Esophagus (tissue), 2 donors: ENCODE measurements at regions not wholly inside any gene's neighbourhood (a gene's known extent, or its start where the extent isn't known, plus 50 kb on each side); places are given as distances from the start of the nearest gene placed in this dataset.

Experiments
- H3K27ac ChIP-seq, 2 donors: one replicate each; pipeline ENCODE4 v1.5.1; 2013; ENCODE audit warnings: low read depth in 2 of 2, mild to moderate bottlenecking in 2 of 2, inconsistent platforms in 1 of 2, low read length in 1 of 2, moderate library complexity in 1 of 2
- H3K27me3 ChIP-seq, 2 donors: one replicate each; pipeline ENCODE4 v1.6.1; 2013; ENCODE audit warnings: low read length in 2 of 2, control low read depth in 1 of 2, mild to moderate bottlenecking in 1 of 2; ENCODE audit not compliant: insufficient read depth in 2 of 2, control insufficient read depth in 1 of 2
- H3K36me3 ChIP-seq, 2 donors: one replicate each; pipeline ENCODE4 v1.6.1; 2013; ENCODE audit warnings: low read length in 1 of 2; ENCODE audit not compliant: control insufficient read depth in 2 of 2, insufficient read depth in 2 of 2
- H3K4me1 ChIP-seq, 2 donors: one replicate each; pipeline ENCODE4 v1.6.1; 2013; ENCODE audit warnings: low read length in 1 of 2; ENCODE audit not compliant: control insufficient read depth in 2 of 2, insufficient read depth in 2 of 2
- H3K4me3 ChIP-seq, 2 donors: one replicate each; pipeline ENCODE4 v1.5.1; 2013; ENCODE audit warnings: low read length in 2 of 2, mild to moderate bottlenecking in 2 of 2, low read depth in 1 of 2, moderate library complexity in 1 of 2
- H3K9me3 ChIP-seq, 2 donors: one replicate each; pipeline ENCODE4 v1.6.1; 2013; ENCODE audit warnings: mild to moderate bottlenecking in 2 of 2, low read depth in 1 of 2, low read length in 1 of 2, moderate library complexity in 1 of 2; ENCODE audit not compliant: control insufficient read depth in 2 of 2, insufficient read depth in 1 of 2
- WGBS, 2 donors: extraction: QIAGEN DNeasy Blood & Tissue Kit; methylation state at CpG; one replicate each; pipeline ENCODE4 v1.1.7; 2013; 5-methylcytosine and 5-hydroxymethylcytosine counted together
- donor health status: healthy with polysubstance abuse.
- donor health status: Bipolar disorder and iron deficiency.

GRCh38 chr5:50927953-50928352, 261.5 kb downstream of the PARP8 start:
- no peaks in the 10 kb centered on the region for H3K36me3 ChIP-seq
- H3K27ac ChIP-seq = no peak overlapping the region
- no peaks in the 10 kb centered on the region for H3K9me3 ChIP-seq
- no peak overlapping the region for H3K4me3 ChIP-seq
- H3K4me1 ChIP-seq = no peaks in the 10 kb centered on the region
- no peaks in the 10 kb centered on the region for H3K27me3 ChIP-seq

- Histone ChIP-seq H3K27me3 (no peaks in the 10 kb centered on the region), H3K27ac (no peak overlapping the region), H3K4me3 (no peak overlapping the region), H3K36me3 (no peaks in the 10 kb centered on the region), H3K9me3 (no peaks in the 10 kb centered on the region), H3K4me1 (no peaks in the 10 kb centered on the region)
- 58 to 66% methylated on average over 3 of the region's 3 CpGs for WGBS, 2 donors
These were observed 262.7 kb downstream of the PARP8 start for GRCh38 chr5:50929174-50929573.

DNA sequence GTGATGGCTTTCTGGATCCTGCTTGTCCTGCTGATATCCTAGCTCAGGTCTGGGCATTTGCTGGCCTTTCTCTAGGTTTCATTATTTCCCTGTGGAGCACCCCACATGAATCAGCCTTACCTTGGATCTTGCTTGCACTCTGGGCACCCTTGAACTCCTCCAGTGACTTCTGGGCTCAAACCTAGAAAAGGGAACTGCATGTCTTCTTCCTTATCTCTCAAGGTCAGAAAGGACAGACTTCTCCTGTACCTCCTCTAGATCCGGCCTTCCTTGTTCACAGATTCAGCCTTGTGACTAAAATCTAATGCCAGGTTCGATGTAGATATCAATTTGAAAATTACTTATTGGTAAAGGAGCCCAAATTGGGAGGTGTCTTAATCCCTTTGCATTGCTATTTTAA, 267.9 kb downstream of the PARP8 start:
- Histone ChIP-seq H3K36me3 (no peaks in the 10 kb centered on the region), H3K4me3 (no peak overlapping the region), H3K27me3 (no peaks in the 10 kb centered on the region), H3K4me1 (no peaks in the 10 kb centered on the region), H3K27ac (no peak overlapping the region), H3K9me3 (no peaks in the 10 kb centered on the region)
- WGBS, 2 donors = 63 to 66% methylated on average over 2 of the region's 2 CpGs

DNA sequence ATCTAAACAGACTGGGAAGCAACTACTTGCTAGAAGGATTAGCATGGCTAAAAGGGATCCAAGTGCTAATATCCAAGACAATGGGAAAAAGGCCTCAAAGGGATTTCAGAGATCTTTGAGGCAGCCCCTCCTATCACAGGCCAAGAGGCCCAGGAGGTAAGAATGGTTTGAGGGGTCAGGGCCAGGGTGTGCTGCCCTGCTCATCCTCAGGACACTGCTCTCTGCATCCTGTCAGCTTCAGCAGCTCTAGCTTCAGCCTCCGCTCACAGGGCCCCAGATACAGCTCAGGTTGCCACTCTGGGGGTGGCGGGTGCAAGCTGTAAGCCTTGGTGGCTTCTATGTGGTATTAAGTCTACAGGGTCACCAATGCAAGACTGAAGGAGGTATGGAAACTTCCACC, 278.7 kb downstream of the PARP8 start:
- WGBS, 2 donors = 84 to 85% methylated on average over 2 of the region's 2 CpGs
- Histone ChIP-seq H3K27me3 (no peaks in the 10 kb centered on the region), H3K4me1 (no peaks in the 10 kb centered on the region), H3K4me3 (no peak overlapping the region), H3K36me3 (no peaks in the 10 kb centered on the region), H3K9me3 (no peaks in the 10 kb centered on the region), H3K27ac (no peak overlapping the region)

DNA sequence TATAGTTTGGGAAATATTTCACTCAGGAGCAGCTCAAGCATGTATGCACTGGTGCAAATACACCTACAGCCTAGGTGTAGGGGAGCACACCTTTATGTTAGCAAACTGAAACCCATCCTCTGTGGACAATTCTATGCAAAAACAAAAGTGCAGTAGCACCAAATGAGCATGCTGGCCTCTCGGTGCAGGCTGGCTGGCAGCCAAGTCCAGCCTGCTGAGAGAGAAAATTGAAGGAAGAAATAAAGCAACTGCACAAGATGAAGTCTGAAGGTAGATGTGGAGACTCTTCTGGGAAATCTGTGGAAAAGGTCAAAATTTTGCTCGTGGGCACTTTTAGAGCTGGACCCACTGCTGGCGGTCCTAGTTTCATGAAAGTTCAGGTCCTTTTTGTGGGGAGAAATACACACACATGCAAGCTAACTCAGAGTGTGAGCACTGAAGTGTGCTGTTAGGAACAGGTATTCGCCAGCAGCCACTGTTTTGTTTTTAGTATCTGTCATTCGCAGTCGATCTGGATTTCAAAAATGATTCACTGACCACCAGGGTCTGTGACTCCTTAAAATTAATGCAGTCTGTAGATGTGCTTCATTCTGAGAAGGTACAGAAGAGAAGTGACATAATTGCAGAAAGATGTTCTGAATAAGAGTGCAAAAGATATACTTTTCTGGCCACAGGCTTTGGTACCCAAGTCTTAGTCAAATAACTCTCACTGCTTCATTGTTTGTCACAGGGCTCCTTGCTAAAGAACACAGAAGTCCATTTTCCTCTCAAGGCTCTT, 281.7 kb downstream of the PARP8 start:
- no peak overlapping the region for H3K27ac ChIP-seq
- H3K4me3 ChIP-seq = no peak overlapping the region
- no peaks in the 10 kb centered on the region for H3K36me3 ChIP-seq
- H3K4me1 ChIP-seq = no peaks in the 10 kb centered on the region
- no peaks in the 10 kb centered on the region for H3K9me3 ChIP-seq
- H3K27me3 ChIP-seq = no peaks in the 10 kb centered on the region
- WGBS, 2 donors = 66% methylated on average over 6 of the region's 6 CpGs

DNA sequence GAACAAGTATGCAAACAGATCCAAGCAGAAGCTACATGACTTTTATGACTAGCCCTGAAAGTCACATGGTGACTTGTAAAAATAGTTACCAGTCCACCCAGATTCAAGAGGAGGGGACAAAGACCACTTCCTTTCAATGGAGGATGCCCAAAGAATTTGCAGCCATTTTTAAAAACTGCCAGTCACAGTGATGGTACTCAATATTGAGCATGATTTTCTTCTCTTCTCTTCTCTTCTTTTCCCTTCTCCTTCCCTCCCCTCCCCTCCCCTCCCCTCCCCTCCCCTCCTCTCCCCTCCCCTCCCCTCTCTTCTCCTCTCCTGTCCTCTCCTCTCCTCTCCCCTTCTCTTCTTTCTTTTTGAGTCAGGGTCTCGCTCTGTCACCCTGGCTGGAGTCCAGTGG, 286.9 kb downstream of the PARP8 start:
- Histone ChIP-seq H3K36me3 (no peaks in the 10 kb centered on the region), H3K27me3 (no peaks in the 10 kb centered on the region), H3K9me3 (no peaks in the 10 kb centered on the region), H3K4me3 (no peak overlapping the region), H3K27ac (no peak overlapping the region), H3K4me1 (no peaks in the 10 kb centered on the region)
- 100% methylated on average over 1 of the region's 1 CpG; no CpG with 5 or more reads in 1 of the 2 donors for WGBS, 2 donors

GRCh38 chr5:50958852-50959457, 292.5 kb downstream of the PARP8 start:
- no peak overlapping the region for H3K27ac ChIP-seq
- peaks cover 0 to 8% of the 10 kb centered on the region in 2 donors for H3K27me3 ChIP-seq
- H3K4me1 ChIP-seq = peaks cover 0 to 7% of the 10 kb centered on the region in 2 donors
- no peaks in the 10 kb centered on the region for H3K36me3 ChIP-seq
- 19 to 22% methylated on average over 5 of the region's 5 CpGs for WGBS, 2 donors
- no peaks in the 10 kb centered on the region for H3K9me3 ChIP-seq
- H3K4me3 ChIP-seq = no peak overlapping the region

GRCh38 chr5:50962934-50963872, 296.8 kb downstream of the PARP8 start:
- Histone ChIP-seq H3K27ac (peak overlapping the region in 1 of 2 donors; percentile 10), H3K4me3 (peak overlapping the region; percentile 18 to 39), H3K27me3 (peaks cover 5 to 25% of the 10 kb centered on the region in 2 donors), H3K4me1 (peaks cover 2 to 11% of the 10 kb centered on the region in 2 donors), H3K36me3 (no peaks in the 10 kb centered on the region), H3K9me3 (no peaks in the 10 kb centered on the region)
- WGBS, 2 donors = 2% methylated on average over 44 of the region's 44 CpGs

DNA sequence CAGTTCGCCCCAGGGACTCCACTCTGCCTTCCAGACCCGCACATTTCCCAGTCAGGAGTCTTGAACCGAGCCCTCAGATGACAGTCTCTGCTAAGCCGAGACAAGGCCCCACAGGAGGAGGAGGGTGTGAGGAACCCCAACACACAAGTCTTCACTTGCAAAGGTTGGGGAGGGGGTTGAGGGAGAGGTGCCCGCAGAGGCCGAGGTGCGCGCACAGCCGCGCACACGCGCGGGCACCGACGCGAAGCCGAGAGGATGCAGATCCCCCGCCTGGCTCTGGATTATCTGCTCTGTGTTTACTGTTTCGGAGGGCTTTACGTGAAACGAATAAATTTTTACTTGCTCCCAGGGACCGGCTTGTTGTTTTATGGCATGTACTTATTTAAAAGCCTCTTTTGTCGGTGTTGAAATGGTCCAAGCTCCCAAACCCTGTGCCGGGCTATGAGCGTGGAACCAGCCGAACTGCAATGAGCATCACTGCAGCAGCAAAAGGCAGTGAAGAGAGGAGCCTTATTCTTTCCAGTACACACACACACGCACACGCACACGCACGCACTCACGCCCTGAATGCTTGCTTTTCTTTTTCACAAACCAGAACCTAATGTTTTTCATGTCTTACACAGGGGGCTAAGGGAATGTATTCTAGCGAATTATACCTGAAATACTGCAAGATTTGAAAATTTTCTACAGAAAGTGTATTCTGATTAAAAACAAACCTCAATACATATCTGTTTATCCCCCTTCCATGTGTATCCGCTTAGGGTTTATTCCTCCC, 297.7 kb downstream of the PARP8 start:
- H3K27me3 ChIP-seq = peaks cover 9 to 28% of the 10 kb centered on the region in 2 donors
- WGBS, 2 donors = 9 to 11% methylated on average over 31 to 33 of the region's 33 CpGs
- H3K4me1 ChIP-seq = peaks cover 4 to 11% of the 10 kb centered on the region in 2 donors
- H3K9me3 ChIP-seq = peaks cover 0 to under 1% of the 10 kb centered on the region in 2 donors
- no peak overlapping the region for H3K27ac ChIP-seq
- H3K4me3 ChIP-seq = no peak overlapping the region
- H3K36me3 ChIP-seq = no peaks in the 10 kb centered on the region
